Adrenal gland (tissue), 5 donors: ENCODE measurements at regions not wholly inside any gene's neighbourhood (a gene's known extent, or its start where the extent isn't known, plus 50 kb on each side); places are given as distances from the start of the nearest gene placed in this dataset.

ENCODE experiments used
- POLR2A ChIP-seq, 2 donors: fragments of 450-650 bp; IDR thresholded peaks; one replicate each; pipeline ENCODE4 v1.6.1; 2017; ENCODE audit warnings: antibody characterized with exemption in 2 of 2, mild to moderate bottlenecking in 2 of 2, moderate library complexity in 1 of 2
- TF ChIP-seq, protein P1 (sequence below), 6 experiments: fragments of 450-650 bp in 4 of 6; fragments of 200-600 bp in 2 of 6; sonication (generic) in 1 of 6; IDR thresholded peaks; 1 replicate in 5 of 6; 2 replicates in 1 of 6; pipeline versions ENCODE4 v1.5.1 to v1.8.0; 2016 to 2021; ENCODE audit warnings: antibody characterized with exemption in 6 of 6, mild to moderate bottlenecking in 2 of 6, moderate library complexity in 1 of 6
- donor health status: DM: no; HTN: no; CAD: no.

DNA sequence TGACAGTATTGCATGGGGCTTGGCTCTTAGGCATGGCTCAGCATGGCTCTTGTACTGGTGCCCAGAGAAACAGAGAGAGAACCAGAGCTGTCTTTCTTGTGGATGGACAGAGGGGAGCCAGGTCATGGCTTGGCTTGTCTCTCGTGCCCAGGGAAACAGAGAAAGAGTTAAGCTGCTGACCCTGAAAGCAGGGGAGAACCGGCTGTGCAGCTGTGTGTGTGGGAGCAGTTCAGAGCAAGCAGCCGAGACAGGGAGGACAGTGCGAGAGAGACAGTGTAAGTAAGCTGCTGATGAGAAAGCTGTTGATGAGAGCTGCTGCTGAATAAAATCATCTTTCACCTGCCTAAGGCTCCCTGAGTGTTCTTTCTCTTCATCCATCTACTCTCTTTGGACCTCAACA lies 61.3 kb upstream of the DDHD1 start:
- TF ChIP-seq, protein P1, sequence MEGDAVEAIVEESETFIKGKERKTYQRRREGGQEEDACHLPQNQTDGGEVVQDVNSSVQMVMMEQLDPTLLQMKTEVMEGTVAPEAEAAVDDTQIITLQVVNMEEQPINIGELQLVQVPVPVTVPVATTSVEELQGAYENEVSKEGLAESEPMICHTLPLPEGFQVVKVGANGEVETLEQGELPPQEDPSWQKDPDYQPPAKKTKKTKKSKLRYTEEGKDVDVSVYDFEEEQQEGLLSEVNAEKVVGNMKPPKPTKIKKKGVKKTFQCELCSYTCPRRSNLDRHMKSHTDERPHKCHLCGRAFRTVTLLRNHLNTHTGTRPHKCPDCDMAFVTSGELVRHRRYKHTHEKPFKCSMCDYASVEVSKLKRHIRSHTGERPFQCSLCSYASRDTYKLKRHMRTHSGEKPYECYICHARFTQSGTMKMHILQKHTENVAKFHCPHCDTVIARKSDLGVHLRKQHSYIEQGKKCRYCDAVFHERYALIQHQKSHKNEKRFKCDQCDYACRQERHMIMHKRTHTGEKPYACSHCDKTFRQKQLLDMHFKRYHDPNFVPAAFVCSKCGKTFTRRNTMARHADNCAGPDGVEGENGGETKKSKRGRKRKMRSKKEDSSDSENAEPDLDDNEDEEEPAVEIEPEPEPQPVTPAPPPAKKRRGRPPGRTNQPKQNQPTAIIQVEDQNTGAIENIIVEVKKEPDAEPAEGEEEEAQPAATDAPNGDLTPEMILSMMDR (IDR thresholded peaks at IDR 0.05) = no peak
- no peak for TF ChIP-seq POLR2A (IDR thresholded peaks at IDR 0.05)
